RWPE2 (cell line): ENCODE measurements at regions not wholly inside any gene's neighbourhood (a gene's known extent, or its start where the extent isn't known, plus 50 kb on each side); places are given as distances from the start of the nearest gene placed in this dataset.

ENCODE experiments used
- ATAC-seq: fragments of 200-7000 bp; cut with Tn5 transposase; 3 replicates; pipeline ENCODE4 v1.9.1; 2021; ENCODE audit warnings: low read depth
- DNase-seq: peaks from one replicate; pipeline ENCODE4 v3.0.0-alpha.2; 2020; ENCODE audit warnings: low spot score
- H3K27ac ChIP-seq: fragments of 450-650 bp; 2 replicates; pipeline ENCODE4 v1.5.1; 2017; ENCODE audit warnings: mild to moderate bottlenecking; ENCODE audit not compliant: poor library complexity, severe bottlenecking
- H3K27me3 ChIP-seq: fragments of 250-450 bp; sonication (Bioruptor Pico); 2 replicates; pipeline ENCODE4 v1.5.1; 2021; ENCODE audit warnings: mild to moderate bottlenecking, moderate library complexity; ENCODE audit not compliant: insufficient read depth, poor library complexity, severe bottlenecking
- H3K36me3 ChIP-seq: fragments of 250-450 bp; sonication (Bioruptor Pico); 2 replicates; pipeline ENCODE4 v1.5.1; 2020; ENCODE audit warnings: low read depth, mild to moderate bottlenecking, moderate library complexity
- H3K4me1 ChIP-seq: fragments of 250-450 bp; sonication (Bioruptor Pico); 2 replicates; pipeline ENCODE4 v1.5.1; 2021; ENCODE audit warnings: mild to moderate bottlenecking, moderate library complexity; ENCODE audit not compliant: insufficient read depth, poor library complexity, severe bottlenecking
- H3K4me3 ChIP-seq: fragments of 250-450 bp; sonication (Bioruptor Pico); 2 replicates; pipeline ENCODE4 v1.5.1; 2021; ENCODE audit warnings: mild to moderate bottlenecking, moderate library complexity; ENCODE audit not compliant: severe bottlenecking
- H3K9me3 ChIP-seq: fragments of 250-450 bp; sonication (Bioruptor Pico); 2 replicates; pipeline ENCODE4 v1.5.1; 2021; ENCODE audit warnings: mild to moderate bottlenecking, moderate library complexity; ENCODE audit not compliant: severe bottlenecking
- TF ChIP-seq, protein P1 (sequence below): fragments of 450-650 bp; IDR thresholded peaks from one replicate; pipeline ENCODE4 v1.5.1; 2017; ENCODE audit warnings: mild to moderate bottlenecking, moderate library complexity; ENCODE audit not compliant: poor library complexity, severe bottlenecking

- Histone ChIP-seq H3K4me3 (no peak overlapping the region), H3K4me1 (no peaks in the 10 kb centered on the region), H3K9me3 (no peaks in the 10 kb centered on the region), H3K36me3 (no peaks in the 10 kb centered on the region), H3K27ac (no peak overlapping the region), H3K27me3 (no peaks in the 10 kb centered on the region)
- ATAC-seq (no peak), DNase-seq (no peak)
- TF ChIP-seq, protein P1, sequence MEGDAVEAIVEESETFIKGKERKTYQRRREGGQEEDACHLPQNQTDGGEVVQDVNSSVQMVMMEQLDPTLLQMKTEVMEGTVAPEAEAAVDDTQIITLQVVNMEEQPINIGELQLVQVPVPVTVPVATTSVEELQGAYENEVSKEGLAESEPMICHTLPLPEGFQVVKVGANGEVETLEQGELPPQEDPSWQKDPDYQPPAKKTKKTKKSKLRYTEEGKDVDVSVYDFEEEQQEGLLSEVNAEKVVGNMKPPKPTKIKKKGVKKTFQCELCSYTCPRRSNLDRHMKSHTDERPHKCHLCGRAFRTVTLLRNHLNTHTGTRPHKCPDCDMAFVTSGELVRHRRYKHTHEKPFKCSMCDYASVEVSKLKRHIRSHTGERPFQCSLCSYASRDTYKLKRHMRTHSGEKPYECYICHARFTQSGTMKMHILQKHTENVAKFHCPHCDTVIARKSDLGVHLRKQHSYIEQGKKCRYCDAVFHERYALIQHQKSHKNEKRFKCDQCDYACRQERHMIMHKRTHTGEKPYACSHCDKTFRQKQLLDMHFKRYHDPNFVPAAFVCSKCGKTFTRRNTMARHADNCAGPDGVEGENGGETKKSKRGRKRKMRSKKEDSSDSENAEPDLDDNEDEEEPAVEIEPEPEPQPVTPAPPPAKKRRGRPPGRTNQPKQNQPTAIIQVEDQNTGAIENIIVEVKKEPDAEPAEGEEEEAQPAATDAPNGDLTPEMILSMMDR = no peak
Observed at GRCh38 chr1:70897273-70897672, 150.3 kb downstream of the PTGER3 start.

GRCh38 chr1:70899735-70900134, 147.9 kb downstream of the PTGER3 start:
- Histone ChIP-seq H3K27me3 (no peaks in the 10 kb centered on the region), H3K27ac (no peak overlapping the region), H3K36me3 (no peaks in the 10 kb centered on the region), H3K9me3 (no peaks in the 10 kb centered on the region), H3K4me1 (no peaks in the 10 kb centered on the region), H3K4me3 (no peak overlapping the region)
- TF ChIP-seq, protein P1 = no peak
- DNase-seq (no peak), ATAC-seq (no peak)

DNA sequence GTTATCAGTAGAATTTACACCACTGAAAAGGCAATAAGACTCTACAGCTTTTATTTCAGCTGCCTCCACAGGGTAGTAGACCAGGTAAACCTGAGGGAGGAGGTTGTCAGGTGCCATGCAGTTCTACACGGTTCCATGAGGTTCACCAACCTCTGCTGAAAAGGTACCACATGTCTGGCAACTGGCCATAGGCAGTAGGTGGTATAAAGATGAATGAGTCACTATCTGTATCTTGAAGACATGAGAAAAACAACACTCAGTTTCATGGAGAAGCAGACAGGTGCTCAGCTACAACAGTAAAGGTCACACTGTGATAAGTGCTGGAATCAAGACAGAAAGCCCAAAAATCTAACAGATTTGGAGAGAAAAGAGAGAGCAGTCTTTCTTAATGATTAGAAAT, 145.4 kb downstream of the PTGER3 start:
- Histone ChIP-seq H3K4me3 (no peak overlapping the region), H3K4me1 (no peaks in the 10 kb centered on the region), H3K27me3 (no peaks in the 10 kb centered on the region), H3K9me3 (no peaks in the 10 kb centered on the region), H3K36me3 (no peaks in the 10 kb centered on the region), H3K27ac (no peak overlapping the region)
- TF ChIP-seq, protein P1 = no peak
- ATAC-seq (no peak), DNase-seq (no peak)

- H3K27ac ChIP-seq = no peak overlapping the region
- no peak for ATAC-seq
- H3K4me1 ChIP-seq = no peaks in the 10 kb centered on the region
- H3K36me3 ChIP-seq = no peaks in the 10 kb centered on the region
- DNase-seq = no peak
- no peak overlapping the region for H3K4me3 ChIP-seq
- TF ChIP-seq, protein P1 = no peak
- H3K27me3 ChIP-seq = no peaks in the 10 kb centered on the region
- no peaks in the 10 kb centered on the region for H3K9me3 ChIP-seq
Observed at GRCh38 chr1:70906800-70907199, 140.8 kb downstream of the PTGER3 start.

- H3K4me1 ChIP-seq = no peaks in the 10 kb centered on the region
- no peak overlapping the region for H3K4me3 ChIP-seq
Observed at GRCh38 chr1:70907563-70908310, 139.9 kb downstream of the PTGER3 start.

More at GRCh38 chr1:70907563-70908310, 139.9 kb downstream of the PTGER3 start:
- Histone ChIP-seq H3K27ac (no peak overlapping the region), H3K9me3 (no peaks in the 10 kb centered on the region), H3K36me3 (no peaks in the 10 kb centered on the region), H3K27me3 (no peaks in the 10 kb centered on the region)
- DNase-seq (no peak), ATAC-seq (no peak)
- TF ChIP-seq, protein P1 = no peak
